GM19193 (cell line): ENCODE measurements at regions not wholly inside any gene's neighbourhood (a gene's known extent, or its start where the extent isn't known, plus 50 kb on each side); places are given as distances from the start of the nearest gene placed in this dataset.

ENCODE experiments used
- POLR2A ChIP-seq: IDR thresholded peaks from 4 replicates; pipeline ENCODE4 v1.6.1; 2011; ENCODE audit not compliant: insufficient read depth, insufficient read length; ENCODE audit errors: extremely low read depth

DNA sequence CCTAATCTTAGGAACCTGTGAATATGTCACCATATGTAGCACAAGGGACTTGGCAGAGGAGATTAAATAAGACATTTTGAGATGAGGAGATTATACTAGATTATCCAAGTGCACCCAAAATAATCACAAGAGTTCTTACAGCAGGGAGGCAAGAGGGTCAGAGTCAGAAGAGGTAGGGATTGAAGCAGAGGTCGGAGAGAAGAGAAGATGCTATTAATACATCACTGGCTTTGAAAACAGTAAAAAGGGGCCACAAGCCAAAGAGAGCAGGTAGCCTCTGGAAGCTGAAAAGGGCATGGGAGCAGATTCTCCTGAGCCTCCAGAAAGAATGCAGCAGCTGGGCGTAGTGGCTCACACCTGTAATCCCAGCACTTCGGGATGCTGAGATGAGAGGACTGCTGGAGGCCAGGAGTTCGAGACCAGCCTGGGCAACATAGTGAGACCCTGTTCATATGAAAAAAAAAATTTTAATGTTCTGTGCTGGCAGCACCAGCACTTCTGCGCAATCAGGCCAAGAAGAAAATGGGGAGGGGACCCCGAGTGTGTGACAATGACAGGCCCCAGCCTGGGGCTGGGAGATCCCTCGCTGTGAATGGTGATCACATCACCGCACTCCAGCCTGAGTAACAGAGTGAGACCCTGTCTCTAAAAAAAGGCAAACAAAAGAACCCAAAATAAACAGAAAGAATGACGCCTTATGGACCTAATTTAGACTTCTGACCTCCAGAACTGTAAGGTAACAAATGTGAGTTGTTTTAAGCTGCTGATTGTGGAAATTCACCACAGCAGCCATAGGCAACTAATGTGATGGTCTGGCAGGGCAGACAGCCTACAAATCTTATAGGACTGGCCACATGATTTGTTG lies 275.4 kb downstream of the MRTFB start:
- TF ChIP-seq POLR2A = no peak

GRCh38 chr16:14345512-14346115 lies 274.5 kb downstream of the MRTFB start:
- TF ChIP-seq POLR2A = no peak

- TF ChIP-seq POLR2A = no peak
Measured at GRCh38 chr16:14344945-14345344, 273.8 kb downstream of the MRTFB start.

- no peak for TF ChIP-seq POLR2A
Measured at GRCh38 chr16:14344292-14344691, 273.2 kb downstream of the MRTFB start.

GRCh38 chr16:14341324-14342225 lies 270.5 kb downstream of the MRTFB start:
- TF ChIP-seq POLR2A = no peak

DNA sequence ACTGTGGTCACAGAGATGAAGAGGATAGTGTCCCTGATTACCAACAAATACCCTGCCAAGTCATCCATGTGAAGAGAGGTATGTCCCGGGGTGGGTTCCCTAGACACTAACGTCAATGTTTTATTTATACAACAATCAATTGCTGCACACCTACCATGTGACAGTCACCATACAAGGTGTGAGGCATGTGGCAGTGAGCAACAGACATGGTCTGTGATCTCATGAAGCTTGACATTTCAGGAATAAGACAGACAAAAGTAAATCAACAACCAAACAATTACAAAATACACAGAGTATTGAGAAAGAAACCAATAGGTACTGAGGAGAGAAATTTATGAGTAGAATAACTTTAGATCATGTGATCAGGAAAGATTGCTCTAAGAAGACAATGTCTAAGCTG lies 268.6 kb downstream of the MRTFB start:
- no peak for TF ChIP-seq POLR2A

GRCh38 chr16:14338969-14339368 lies 267.9 kb downstream of the MRTFB start:
- no peak for TF ChIP-seq POLR2A

DNA sequence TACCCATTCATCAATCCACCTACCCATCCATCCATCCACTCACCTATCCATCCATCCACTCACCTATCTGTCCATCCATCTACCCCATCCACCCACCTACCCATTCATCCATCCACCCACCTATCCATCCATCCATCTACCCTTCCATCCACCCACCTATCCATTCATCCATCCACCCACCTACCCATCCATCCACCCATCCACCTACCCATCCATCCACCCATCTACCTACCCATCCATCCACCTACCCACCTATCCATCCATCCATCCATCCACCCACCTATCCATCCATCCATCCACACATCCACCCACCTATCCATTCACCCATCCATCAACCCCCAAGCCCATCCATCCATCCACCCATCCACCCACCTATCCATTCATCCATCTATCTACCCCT lies 267.1 kb downstream of the MRTFB start:
- TF ChIP-seq POLR2A = no peak

GRCh38 chr16:14337303-14338191 lies 266.4 kb downstream of the MRTFB start:
- no peak for TF ChIP-seq POLR2A

- no peak for TF ChIP-seq POLR2A
Measured at GRCh38 chr16:14335297-14335696, 264.2 kb downstream of the MRTFB start.

GRCh38 chr16:14334366-14335080 lies 263.4 kb downstream of the MRTFB start:
- no peak for TF ChIP-seq POLR2A

GRCh38 chr16:14333361-14333760 lies 262.2 kb downstream of the MRTFB start:
- no peak for TF ChIP-seq POLR2A

DNA sequence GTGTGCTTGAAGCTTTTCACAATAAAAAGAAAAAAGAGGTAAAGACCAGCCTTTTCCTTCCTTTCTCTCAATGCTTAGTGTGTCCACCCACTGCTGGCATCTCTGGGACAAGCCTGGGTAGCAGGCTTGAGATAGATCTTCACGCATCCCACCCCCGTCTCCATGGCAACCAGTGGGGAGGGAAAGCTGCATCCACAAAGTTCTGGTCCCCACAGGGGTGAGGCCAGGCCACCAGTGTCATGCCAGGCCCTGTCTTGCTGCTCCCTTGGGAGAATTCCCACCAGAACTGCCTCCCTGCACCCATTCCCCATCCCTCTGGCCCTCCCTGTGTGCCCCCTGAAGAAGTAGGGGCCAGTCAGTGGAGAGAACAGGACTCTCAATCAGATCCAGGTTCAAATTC lies 259.9 kb downstream of the MRTFB start:
- no peak for TF ChIP-seq POLR2A
